ENCODE measurements at regions not wholly inside any gene's neighbourhood (a gene's known extent, or its start where the extent isn't known, plus 50 kb on each side); places are given as distances from the start of the nearest gene placed in this dataset.

DNA sequence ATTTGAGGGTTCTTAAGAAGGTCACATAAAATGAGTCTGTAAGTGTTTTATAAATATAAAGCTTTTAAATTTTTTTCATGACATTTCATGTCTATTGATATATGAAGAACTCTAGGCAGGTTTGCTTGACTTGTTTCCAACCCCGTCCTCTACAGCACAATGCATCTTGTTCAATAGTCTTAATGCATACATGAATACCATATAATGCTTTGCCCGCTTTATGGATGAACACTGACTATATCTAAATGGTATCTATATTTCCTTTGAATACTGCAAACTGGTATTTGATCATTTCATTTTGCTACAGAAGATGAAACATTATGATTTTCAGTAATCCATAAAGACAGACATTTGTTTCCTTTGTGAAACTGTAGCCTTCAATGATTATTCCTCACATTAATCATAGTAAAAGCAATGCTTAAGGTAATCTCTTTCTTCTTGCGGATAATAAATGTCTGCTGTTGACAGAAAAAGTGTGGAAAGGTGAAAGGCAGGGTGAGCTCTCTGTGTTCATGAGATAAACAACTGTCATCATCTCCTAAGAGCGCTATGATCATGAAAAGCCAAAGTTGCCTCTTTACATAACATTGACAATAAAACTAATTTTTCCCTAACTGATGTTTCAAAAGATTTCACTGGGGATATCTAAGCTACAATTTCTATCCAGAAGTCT, 645.1 kb downstream of the CDH8 start:
- TF ChIP-seq, protein P1, sequence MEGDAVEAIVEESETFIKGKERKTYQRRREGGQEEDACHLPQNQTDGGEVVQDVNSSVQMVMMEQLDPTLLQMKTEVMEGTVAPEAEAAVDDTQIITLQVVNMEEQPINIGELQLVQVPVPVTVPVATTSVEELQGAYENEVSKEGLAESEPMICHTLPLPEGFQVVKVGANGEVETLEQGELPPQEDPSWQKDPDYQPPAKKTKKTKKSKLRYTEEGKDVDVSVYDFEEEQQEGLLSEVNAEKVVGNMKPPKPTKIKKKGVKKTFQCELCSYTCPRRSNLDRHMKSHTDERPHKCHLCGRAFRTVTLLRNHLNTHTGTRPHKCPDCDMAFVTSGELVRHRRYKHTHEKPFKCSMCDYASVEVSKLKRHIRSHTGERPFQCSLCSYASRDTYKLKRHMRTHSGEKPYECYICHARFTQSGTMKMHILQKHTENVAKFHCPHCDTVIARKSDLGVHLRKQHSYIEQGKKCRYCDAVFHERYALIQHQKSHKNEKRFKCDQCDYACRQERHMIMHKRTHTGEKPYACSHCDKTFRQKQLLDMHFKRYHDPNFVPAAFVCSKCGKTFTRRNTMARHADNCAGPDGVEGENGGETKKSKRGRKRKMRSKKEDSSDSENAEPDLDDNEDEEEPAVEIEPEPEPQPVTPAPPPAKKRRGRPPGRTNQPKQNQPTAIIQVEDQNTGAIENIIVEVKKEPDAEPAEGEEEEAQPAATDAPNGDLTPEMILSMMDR (IDR thresholded peaks at IDR 0.05), result no peak
- TF ChIP-seq POLR2A (IDR thresholded peaks at IDR 0.05), result no peak

Data from testis (tissue), 2 donors.